Upper lobe of right lung (tissue), 1 donor: ENCODE measurements at regions not wholly inside any gene's neighbourhood (a gene's known extent, or its start where the extent isn't known, plus 50 kb on each side); places are given as distances from the start of the nearest gene placed in this dataset.
A peak's percentile ranks its signal among the peaks of the same experiment; 100 is the strongest.

Experiments
- ATAC-seq: fragments of 200-7000 bp; cut with Tn5 transposase; one replicate; pipeline ENCODE4 v1.9.1; 2020; ENCODE audit warnings: mild to moderate bottlenecking, moderate library complexity
- DNase-seq: peaks from one replicate; pipeline ENCODE4 v3.0.0-alpha.2; 2020
- H3K27ac ChIP-seq: fragments of 200-600 bp; one replicate; pipeline ENCODE4 v1.8.0; 2022
- H3K27me3 ChIP-seq: fragments of 200-600 bp; one replicate; pipeline ENCODE4 v1.8.0; 2022; ENCODE audit warnings: mild to moderate bottlenecking
- H3K36me3 ChIP-seq: fragments of 200-600 bp; one replicate; pipeline ENCODE4 v1.8.0; 2022
- H3K4me1 ChIP-seq: fragments of 200-600 bp; one replicate; pipeline ENCODE4 v1.8.0; 2022
- H3K4me3 ChIP-seq: fragments of 200-600 bp; one replicate; pipeline ENCODE4 v1.8.0; 2022; ENCODE audit warnings: mild to moderate bottlenecking
- H3K9me3 ChIP-seq: fragments of 200-600 bp; one replicate; pipeline ENCODE4 v1.8.0; 2022
- intact Hi-C: fragments of 100-400 bp; cut with DNase I; formaldehyde crosslinking; loops from one replicate; pipeline ENCODE4 v1.11.0; 2022
- TF ChIP-seq, protein P1 (sequence below): fragments of 200-600 bp; IDR thresholded peaks from one replicate; pipeline ENCODE4 v1.8.0; 2022; ENCODE audit warnings: antibody characterized with exemption
- donor health status: DM: no; HTN: yes; CAD: no; lungs with severe emphysema.

DNA sequence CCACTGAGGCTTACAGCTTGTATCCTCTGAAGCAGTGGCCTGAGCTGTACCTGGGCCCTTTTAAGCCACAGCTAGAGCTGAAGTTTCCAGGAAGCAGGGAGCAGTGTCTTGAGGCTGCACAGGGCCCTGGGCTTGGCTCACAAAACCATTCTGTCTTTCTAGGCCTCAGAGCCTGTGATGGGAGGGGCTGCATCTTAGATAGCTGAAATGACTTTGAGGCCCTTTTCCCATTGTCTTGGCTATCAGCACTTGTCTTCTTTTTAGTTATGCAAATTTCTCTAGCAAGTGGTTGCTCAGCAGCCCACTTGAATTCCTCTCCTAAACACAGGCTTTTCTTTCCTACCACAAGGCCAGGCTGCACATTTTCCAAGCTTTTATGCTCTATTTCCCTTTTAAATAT is 864.2 kb downstream of the REEP3 start:
- ATAC-seq (peak; percentile 12), DNase-seq (no peak)
- Histone ChIP-seq H3K4me1 (no peaks in the 10 kb centered on the region), H3K9me3 (no peaks in the 10 kb centered on the region), H3K27me3 (no peaks in the 10 kb centered on the region), H3K27ac (no peak overlapping the region), H3K4me3 (no peak overlapping the region), H3K36me3 (no peaks in the 10 kb centered on the region)
- intact Hi-C loops: no loop called here
- TF ChIP-seq, protein P1, sequence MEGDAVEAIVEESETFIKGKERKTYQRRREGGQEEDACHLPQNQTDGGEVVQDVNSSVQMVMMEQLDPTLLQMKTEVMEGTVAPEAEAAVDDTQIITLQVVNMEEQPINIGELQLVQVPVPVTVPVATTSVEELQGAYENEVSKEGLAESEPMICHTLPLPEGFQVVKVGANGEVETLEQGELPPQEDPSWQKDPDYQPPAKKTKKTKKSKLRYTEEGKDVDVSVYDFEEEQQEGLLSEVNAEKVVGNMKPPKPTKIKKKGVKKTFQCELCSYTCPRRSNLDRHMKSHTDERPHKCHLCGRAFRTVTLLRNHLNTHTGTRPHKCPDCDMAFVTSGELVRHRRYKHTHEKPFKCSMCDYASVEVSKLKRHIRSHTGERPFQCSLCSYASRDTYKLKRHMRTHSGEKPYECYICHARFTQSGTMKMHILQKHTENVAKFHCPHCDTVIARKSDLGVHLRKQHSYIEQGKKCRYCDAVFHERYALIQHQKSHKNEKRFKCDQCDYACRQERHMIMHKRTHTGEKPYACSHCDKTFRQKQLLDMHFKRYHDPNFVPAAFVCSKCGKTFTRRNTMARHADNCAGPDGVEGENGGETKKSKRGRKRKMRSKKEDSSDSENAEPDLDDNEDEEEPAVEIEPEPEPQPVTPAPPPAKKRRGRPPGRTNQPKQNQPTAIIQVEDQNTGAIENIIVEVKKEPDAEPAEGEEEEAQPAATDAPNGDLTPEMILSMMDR: no peak

- Histone ChIP-seq H3K9me3 (no peaks in the 10 kb centered on the region), H3K4me1 (no peaks in the 10 kb centered on the region), H3K27me3 (no peaks in the 10 kb centered on the region), H3K27ac (no peak overlapping the region), H3K4me3 (no peak overlapping the region), H3K36me3 (no peaks in the 10 kb centered on the region)
- intact Hi-C loops: no loop called here
- no peak for DNase-seq
- TF ChIP-seq, protein P1: no peak
- ATAC-seq: no peak
Measured at GRCh38 chr10:64394744-64395143, 873.5 kb downstream of the REEP3 start.

DNA sequence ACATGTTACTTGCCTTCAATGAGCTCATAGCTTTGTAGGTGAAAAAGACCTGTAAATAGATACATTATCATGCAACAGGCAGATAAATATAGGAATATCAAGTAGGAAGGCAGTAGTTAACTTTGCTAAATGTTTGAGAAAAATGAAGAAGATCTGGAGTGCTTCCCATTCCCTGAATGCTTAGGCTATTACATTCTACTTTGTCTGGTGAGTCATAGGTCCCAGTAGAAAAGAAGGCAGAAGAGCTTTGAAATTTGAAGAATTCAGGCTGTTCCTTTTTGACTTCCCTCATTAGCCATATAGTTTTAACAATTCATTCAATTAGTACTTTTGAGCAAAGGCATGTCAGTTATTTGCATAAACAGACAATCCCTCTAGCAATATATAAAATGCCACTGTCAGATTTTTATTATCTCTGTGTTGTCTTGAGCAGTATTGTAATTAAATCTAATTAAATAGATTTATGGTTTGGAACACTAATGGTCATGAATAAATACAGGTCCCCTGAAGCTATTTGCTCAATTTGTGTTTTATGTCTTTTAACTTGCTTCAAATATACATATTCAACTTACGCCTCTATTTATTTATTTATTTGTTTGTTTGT is 875.0 kb downstream of the REEP3 start:
- Histone ChIP-seq H3K27me3 (no peaks in the 10 kb centered on the region), H3K4me3 (no peak overlapping the region), H3K27ac (no peak overlapping the region), H3K36me3 (no peaks in the 10 kb centered on the region), H3K9me3 (no peaks in the 10 kb centered on the region), H3K4me1 (no peaks in the 10 kb centered on the region)
- TF ChIP-seq, protein P1: no peak
- intact Hi-C loops: no loop called here
- DNase-seq (no peak), ATAC-seq (no peak)

GRCh38 chr10:64397125-64397524 is 875.9 kb downstream of the REEP3 start:
- Histone ChIP-seq H3K4me3 (no peak overlapping the region), H3K36me3 (no peaks in the 10 kb centered on the region), H3K9me3 (no peaks in the 10 kb centered on the region), H3K4me1 (no peaks in the 10 kb centered on the region), H3K27me3 (no peaks in the 10 kb centered on the region), H3K27ac (no peak overlapping the region)
- intact Hi-C loops: no loop called here
- ATAC-seq (no peak), DNase-seq (no peak)
- TF ChIP-seq, protein P1: no peak

DNA sequence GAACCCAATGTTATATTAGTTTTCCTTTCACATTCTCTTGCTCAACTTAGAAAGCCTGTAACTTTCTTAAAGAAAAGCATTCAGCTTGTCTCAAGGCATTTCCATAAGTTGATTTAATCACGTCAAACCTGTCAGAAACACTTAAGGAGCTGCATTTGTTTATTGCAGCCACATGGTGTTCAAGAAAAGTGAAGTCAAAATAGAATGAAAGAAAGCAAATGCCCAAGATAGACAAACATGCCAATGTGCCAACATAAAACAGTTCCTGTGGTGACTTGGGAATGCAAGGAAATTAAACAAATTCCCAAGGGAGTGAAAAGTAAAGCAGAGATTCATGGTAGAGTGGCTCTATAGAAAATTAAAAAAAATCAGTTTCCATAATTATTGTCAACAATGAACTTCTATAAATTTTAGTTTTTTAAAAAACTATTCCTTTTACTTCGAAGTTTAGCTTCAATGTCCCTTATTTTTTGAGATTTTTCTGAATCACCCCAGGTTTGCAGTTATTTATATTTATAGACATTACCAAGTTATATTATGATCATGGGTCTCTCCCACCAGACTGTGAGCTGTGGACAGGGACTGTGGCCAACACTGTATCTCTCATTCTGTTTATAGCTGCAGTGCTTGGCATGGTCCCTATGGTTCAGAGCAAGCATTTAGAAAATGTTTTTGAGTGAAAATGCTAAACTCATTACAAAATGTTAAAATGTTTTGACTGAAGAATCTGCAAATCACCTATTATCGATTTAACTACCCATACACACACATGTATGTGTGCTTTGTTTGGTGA is 887.4 kb downstream of the REEP3 start:
- no peaks in the 10 kb centered on the region for H3K27me3 ChIP-seq
- H3K4me1 ChIP-seq: no peaks in the 10 kb centered on the region
- no peaks in the 10 kb centered on the region for H3K9me3 ChIP-seq
- intact Hi-C loops: no loop called here
- TF ChIP-seq, protein P1: no peak
- H3K36me3 ChIP-seq: no peaks in the 10 kb centered on the region
- H3K4me3 ChIP-seq: no peak overlapping the region
- H3K27ac ChIP-seq: no peak overlapping the region
- DNase-seq (no peak), ATAC-seq (no peak)
